ENCODE measurements at regions not wholly inside any gene's neighbourhood (a gene's known extent, or its start where the extent isn't known, plus 50 kb on each side); places are given as distances from the start of the nearest gene placed in this dataset.

GRCh38 chr5:120140501-120140900 lies 323.6 kb upstream of the PRR16 start:
- no peak for TF ChIP-seq CTCF (IDR thresholded peaks at IDR 0.05)
- no peak for TF ChIP-seq POLR2A (IDR thresholded peaks at IDR 0.05)
